ENCODE measurements at regions not wholly inside any gene's neighbourhood (a gene's known extent, or its start where the extent isn't known, plus 50 kb on each side); places are given as distances from the start of the nearest gene placed in this dataset.
A peak's percentile ranks its signal among the peaks of the same experiment; 100 is the strongest.
"Not testable (repeated sequence)": the region's sequence is repeated elsewhere in the genome, so short reads cannot be mapped to it uniquely, and the experiment has no call there.

GRCh38 chr13:46473806-46474205 lies 79.2 kb upstream of the LRCH1 start:
- H3K36me3 ChIP-seq (ENCODE audit: low read depth) = no peaks in the 10 kb centered on the region
- H3K4me3 ChIP-seq = no peak overlapping the region
- H3K9me3 ChIP-seq = no peaks in the 10 kb centered on the region
- no peak for DNase-seq
- TF ChIP-seq CTCF (IDR thresholded peaks at IDR 0.05) = no peak
- intact Hi-C loops (cut with DNase I, micrococcal nuclease) = no loop called here
- H3K4me1 ChIP-seq (ENCODE audit: low read depth) = no peaks in the 10 kb centered on the region
- ATAC-seq = no peak

- H3K4me1 ChIP-seq (ENCODE audit: low read depth) = no peaks in the 10 kb centered on the region
- DNase-seq (no peak), ATAC-seq (no peak)
- H3K9me3 ChIP-seq = no peaks in the 10 kb centered on the region
- no peak overlapping the region for H3K4me3 ChIP-seq
- no peaks in the 10 kb centered on the region for H3K36me3 ChIP-seq (ENCODE audit: low read depth)
- intact Hi-C loops (cut with DNase I, micrococcal nuclease) = no loop called here
- TF ChIP-seq CTCF (IDR thresholded peaks at IDR 0.05) = no peak
Observed at GRCh38 chr13:46472384-46472783, 80.6 kb upstream of the LRCH1 start.

GRCh38 chr13:46469699-46470098 lies 82.6 kb upstream of the RUBCNL start:
- intact Hi-C loops (cut with DNase I, micrococcal nuclease); H3K36me3 ChIP-seq (ENCODE audit: low read depth); H3K9me3 ChIP-seq; H3K4me1 ChIP-seq (ENCODE audit: low read depth); H3K4me3 ChIP-seq; ATAC-seq; DNase-seq: not testable (repeated sequence)

- H3K36me3 ChIP-seq (ENCODE audit: low read depth) = no peaks in the 10 kb centered on the region
- no peak overlapping the region for H3K4me3 ChIP-seq
- no peaks in the 10 kb centered on the region for H3K4me1 ChIP-seq (ENCODE audit: low read depth)
- intact Hi-C loops (cut with DNase I, micrococcal nuclease) = no loop called here
- peak in 1 of 3 donors; percentile 27 for DNase-seq
- no peak for TF ChIP-seq CTCF (IDR thresholded peaks at IDR 0.05)
- peak; percentile 87 for ATAC-seq
- no peaks in the 10 kb centered on the region for H3K9me3 ChIP-seq
Observed at GRCh38 chr13:46468570-46469463, 81.8 kb upstream of the RUBCNL start.

- intact Hi-C loops (cut with DNase I, micrococcal nuclease); DNase-seq; ATAC-seq; H3K4me3 ChIP-seq; H3K9me3 ChIP-seq; H3K36me3 ChIP-seq (ENCODE audit: low read depth); H3K4me1 ChIP-seq (ENCODE audit: low read depth): not testable (repeated sequence)
Observed at GRCh38 chr13:46467694-46468093, 80.6 kb upstream of the RUBCNL start.

- DNase-seq; H3K4me1 ChIP-seq (ENCODE audit: low read depth); H3K9me3 ChIP-seq; H3K36me3 ChIP-seq (ENCODE audit: low read depth); ATAC-seq; H3K4me3 ChIP-seq; intact Hi-C loops (cut with DNase I, micrococcal nuclease): not testable (repeated sequence)
Observed at GRCh38 chr13:46466074-46466473, 79.0 kb upstream of the RUBCNL start.

- intact Hi-C loops (cut with DNase I, micrococcal nuclease) = no loop called here
- DNase-seq (no peak), ATAC-seq (no peak)
- Histone ChIP-seq H3K36me3 (ENCODE audit: low read depth) (no peaks in the 10 kb centered on the region), H3K4me1 (ENCODE audit: low read depth) (no peaks in the 10 kb centered on the region), H3K9me3 (no peaks in the 10 kb centered on the region), H3K4me3 (no peak overlapping the region)
- TF ChIP-seq CTCF (IDR thresholded peaks at IDR 0.05) = no peak
Observed at GRCh38 chr13:46463719-46464118, 76.7 kb upstream of the RUBCNL start.

- intact Hi-C loops (cut with DNase I, micrococcal nuclease); H3K9me3 ChIP-seq: not testable (repeated sequence)
Observed at GRCh38 chr13:46460223-46460622, 73.2 kb upstream of the RUBCNL start.

GRCh38 chr13:46457255-46457654 lies 70.2 kb upstream of the RUBCNL start:
- H3K4me1 ChIP-seq (ENCODE audit: low read depth); H3K4me3 ChIP-seq; intact Hi-C loops (cut with DNase I, micrococcal nuclease); DNase-seq; ATAC-seq; H3K9me3 ChIP-seq; H3K36me3 ChIP-seq (ENCODE audit: low read depth): not testable (repeated sequence)

More at GRCh38 chr13:46460223-46460622, 73.2 kb upstream of the RUBCNL start:
- H3K4me3 ChIP-seq; H3K4me1 ChIP-seq (ENCODE audit: low read depth); ATAC-seq; H3K36me3 ChIP-seq (ENCODE audit: low read depth); DNase-seq: not testable (repeated sequence)
